ENCODE measurements at regions not wholly inside any gene's neighbourhood (a gene's known extent, or its start where the extent isn't known, plus 50 kb on each side); places are given as distances from the start of the nearest gene placed in this dataset.
A peak's percentile ranks its signal among the peaks of the same experiment; 100 is the strongest.

DNA sequence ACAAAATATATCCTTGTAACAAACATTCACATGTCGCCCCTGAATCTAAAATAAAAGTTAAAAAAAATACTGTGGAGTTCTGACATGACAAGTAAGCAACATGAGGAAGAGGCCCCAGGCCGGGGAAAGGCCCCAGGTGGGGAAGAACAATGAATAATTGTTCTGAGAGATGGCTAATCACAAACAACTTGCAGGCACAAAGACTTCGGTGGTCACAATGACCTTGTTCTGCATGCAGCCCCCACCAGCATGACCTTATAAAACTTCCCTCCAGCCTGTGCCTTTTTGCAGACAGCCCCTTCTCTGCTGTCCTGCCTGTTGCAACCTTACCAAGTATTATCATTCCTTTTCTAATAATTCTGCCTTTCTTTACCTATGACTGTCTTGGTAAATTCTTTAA, 95.7 kb upstream of the MYLIP start:
- 0 out of 2 replicates have a peak, but pooled peaks cover 1% of the 10 kb centered on the region for H3K4me1 ChIP-seq (ENCODE audit: insufficient read depth, low read length)
- no peak overlapping the region for H3K4ac ChIP-seq (ENCODE audit: low read depth, low read length)
- no peak overlapping the region for H2BK20ac ChIP-seq (ENCODE audit: low read depth, low read length, poor library complexity, severe bottlenecking)
- peaks cover 11% of the 10 kb centered on the region for H3K9me3 ChIP-seq (ENCODE audit: control insufficient read depth, low read depth, low read length)
- no peak overlapping the region for H3K23ac ChIP-seq (ENCODE audit: insufficient read length, low read depth, low read length)
- no peak overlapping the region for H3K9ac ChIP-seq (ENCODE audit: extremely low read depth, insufficient read length, low read length)
- H2BK12ac ChIP-seq (ENCODE audit: insufficient read length, low read depth, low read length) = no peak overlapping the region
- H4K5ac ChIP-seq (ENCODE audit: insufficient read length, low read depth, low read length) = no peak overlapping the region
- no peak overlapping the region for H3K4me2 ChIP-seq (ENCODE audit: insufficient read depth, insufficient read length, low read length)
- H3T11ph ChIP-seq (ENCODE audit: low read length) = no peak overlapping the region
- no peak overlapping the region for H2AFZ ChIP-seq (ENCODE audit: low read length)
- H3K9me3 Mint-ChIP-seq = peaks cover 32 to 36% of the 10 kb centered on the region in 2 experiments
- no peaks in the 10 kb centered on the region for H3K23me2 ChIP-seq (ENCODE audit: insufficient read length, low read depth, low read length, poor library complexity, severe bottlenecking)
- H3K4me1 Mint-ChIP-seq = peaks cover 2 to 9% of the 10 kb centered on the region in 2 experiments; a peak in 2 of 4 replicates
- peaks cover 16 to 33% (median 28%) of the 10 kb centered on the region in 3 experiments for H3K36me3 Mint-ChIP-seq (ENCODE audit: insufficient read depth in 1 of 3, low read depth in 3 of 3)
- no peak for DNase-seq
- no peak overlapping the region for H2BK5ac ChIP-seq (ENCODE audit: insufficient read length, low read length)
- H4K20me1 ChIP-seq (ENCODE audit: control insufficient read depth, insufficient read depth, insufficient read length) = no peaks in the 10 kb centered on the region
- no peaks in the 10 kb centered on the region for H3K79me2 ChIP-seq (ENCODE audit: insufficient read depth, low read length)
- H2BK120ac ChIP-seq (ENCODE audit: low read depth, low read length, poor library complexity, severe bottlenecking) = no peak overlapping the region
- no peak overlapping the region for H3K27ac ChIP-seq (ENCODE audit: insufficient read length, low read depth, low read length)
- H3K79me1 ChIP-seq (ENCODE audit: insufficient read depth, low read depth, low read length, poor library complexity, severe bottlenecking) = no peaks in the 10 kb centered on the region
- H2BK15ac ChIP-seq (ENCODE audit: low read depth, low read length) = no peak overlapping the region
- H3K14ac ChIP-seq (ENCODE audit: insufficient read depth, low read length) = no peak overlapping the region
- H4K91ac ChIP-seq (ENCODE audit: insufficient read length, low read depth, low read length) = no peak overlapping the region
- H3K56ac ChIP-seq (ENCODE audit: insufficient read length, low read depth, low read length) = no peak overlapping the region
- H4K8ac ChIP-seq (replicated peaks; ENCODE audit: insufficient read length, low read depth, low read length) = no peak overlapping the region
- H3K27me3 ChIP-seq (ENCODE audit: insufficient read depth, low read length) = no peaks in the 10 kb centered on the region
- WGBS (ENCODE audit: extremely low coverage, insufficient read length, low lambda C conversion rate) = no CpG with 5 or more reads among the region's 3 CpGs
- no peak overlapping the region for H2AK5ac ChIP-seq (ENCODE audit: insufficient read length, low read length)
- H3K4me3 Mint-ChIP-seq = no peak overlapping the region
- H3K18ac ChIP-seq (ENCODE audit: insufficient read length, low read depth, low read length) = no peak overlapping the region
- TF ChIP-seq, protein P1, sequence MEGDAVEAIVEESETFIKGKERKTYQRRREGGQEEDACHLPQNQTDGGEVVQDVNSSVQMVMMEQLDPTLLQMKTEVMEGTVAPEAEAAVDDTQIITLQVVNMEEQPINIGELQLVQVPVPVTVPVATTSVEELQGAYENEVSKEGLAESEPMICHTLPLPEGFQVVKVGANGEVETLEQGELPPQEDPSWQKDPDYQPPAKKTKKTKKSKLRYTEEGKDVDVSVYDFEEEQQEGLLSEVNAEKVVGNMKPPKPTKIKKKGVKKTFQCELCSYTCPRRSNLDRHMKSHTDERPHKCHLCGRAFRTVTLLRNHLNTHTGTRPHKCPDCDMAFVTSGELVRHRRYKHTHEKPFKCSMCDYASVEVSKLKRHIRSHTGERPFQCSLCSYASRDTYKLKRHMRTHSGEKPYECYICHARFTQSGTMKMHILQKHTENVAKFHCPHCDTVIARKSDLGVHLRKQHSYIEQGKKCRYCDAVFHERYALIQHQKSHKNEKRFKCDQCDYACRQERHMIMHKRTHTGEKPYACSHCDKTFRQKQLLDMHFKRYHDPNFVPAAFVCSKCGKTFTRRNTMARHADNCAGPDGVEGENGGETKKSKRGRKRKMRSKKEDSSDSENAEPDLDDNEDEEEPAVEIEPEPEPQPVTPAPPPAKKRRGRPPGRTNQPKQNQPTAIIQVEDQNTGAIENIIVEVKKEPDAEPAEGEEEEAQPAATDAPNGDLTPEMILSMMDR (conservative IDR thresholded peaks at IDR 0.05) = no peak
- peaks cover 5% of the 10 kb centered on the region for H3K27me3 Mint-ChIP-seq (ENCODE audit: low read depth)
- peak overlapping the region in 1 of 3 experiments; percentile 54; a peak in 1 of 7 replicates for H3K27ac Mint-ChIP-seq
